ENCODE measurements at regions not wholly inside any gene's neighbourhood (a gene's known extent, or its start where the extent isn't known, plus 50 kb on each side); places are given as distances from the start of the nearest gene placed in this dataset.

GRCh38 chr2:236393101-236393500 lies 128.9 kb upstream of the ASB18 start:
- TF ChIP-seq, protein P1, sequence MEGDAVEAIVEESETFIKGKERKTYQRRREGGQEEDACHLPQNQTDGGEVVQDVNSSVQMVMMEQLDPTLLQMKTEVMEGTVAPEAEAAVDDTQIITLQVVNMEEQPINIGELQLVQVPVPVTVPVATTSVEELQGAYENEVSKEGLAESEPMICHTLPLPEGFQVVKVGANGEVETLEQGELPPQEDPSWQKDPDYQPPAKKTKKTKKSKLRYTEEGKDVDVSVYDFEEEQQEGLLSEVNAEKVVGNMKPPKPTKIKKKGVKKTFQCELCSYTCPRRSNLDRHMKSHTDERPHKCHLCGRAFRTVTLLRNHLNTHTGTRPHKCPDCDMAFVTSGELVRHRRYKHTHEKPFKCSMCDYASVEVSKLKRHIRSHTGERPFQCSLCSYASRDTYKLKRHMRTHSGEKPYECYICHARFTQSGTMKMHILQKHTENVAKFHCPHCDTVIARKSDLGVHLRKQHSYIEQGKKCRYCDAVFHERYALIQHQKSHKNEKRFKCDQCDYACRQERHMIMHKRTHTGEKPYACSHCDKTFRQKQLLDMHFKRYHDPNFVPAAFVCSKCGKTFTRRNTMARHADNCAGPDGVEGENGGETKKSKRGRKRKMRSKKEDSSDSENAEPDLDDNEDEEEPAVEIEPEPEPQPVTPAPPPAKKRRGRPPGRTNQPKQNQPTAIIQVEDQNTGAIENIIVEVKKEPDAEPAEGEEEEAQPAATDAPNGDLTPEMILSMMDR (conservative IDR thresholded peaks at IDR 0.05; ENCODE audit: low read length), result no peak
- TF ChIP-seq EZH2phosphoT487 (IDR thresholded peaks at IDR 0.05; ENCODE audit: borderline replicate concordance), result no peak
- no peaks in the 10 kb centered on the region for H3K9me2 ChIP-seq (replicated peaks; ENCODE audit: low read depth, low read length)
- H2AFZ ChIP-seq (ENCODE audit: low read length), result no peak overlapping the region
- H3K4me3 ChIP-seq (ENCODE audit: low read length, poor library complexity, severe bottlenecking), result no peak overlapping the region
- no peak overlapping the region for H3K4me2 ChIP-seq (ENCODE audit: low read depth, low read length, poor library complexity, severe bottlenecking)
- H3K36me3 ChIP-seq (ENCODE audit: insufficient read depth, low read length), result no peaks in the 10 kb centered on the region
- H3K9me3 ChIP-seq (ENCODE audit: insufficient read depth, low read depth, low read length), result no peaks in the 10 kb centered on the region
- H3F3A ChIP-seq (ENCODE audit: low read depth), result no peaks in the 10 kb centered on the region
- H3K27me3 ChIP-seq (ENCODE audit: insufficient read depth, low read length, poor library complexity, severe bottlenecking), result no peaks in the 10 kb centered on the region
- no peaks in the 10 kb centered on the region for H4K20me1 ChIP-seq (ENCODE audit: insufficient read depth, low read length, poor library complexity, severe bottlenecking)
- no peaks in the 10 kb centered on the region for H3K4me1 ChIP-seq (ENCODE audit: insufficient read depth, low read length, poor library complexity, severe bottlenecking)
- no peak overlapping the region for H3K9ac ChIP-seq (ENCODE audit: low read depth, low read length, poor library complexity, severe bottlenecking)
- no peaks in the 10 kb centered on the region for H3K79me2 ChIP-seq (ENCODE audit: insufficient read depth, low read length)

DNA sequence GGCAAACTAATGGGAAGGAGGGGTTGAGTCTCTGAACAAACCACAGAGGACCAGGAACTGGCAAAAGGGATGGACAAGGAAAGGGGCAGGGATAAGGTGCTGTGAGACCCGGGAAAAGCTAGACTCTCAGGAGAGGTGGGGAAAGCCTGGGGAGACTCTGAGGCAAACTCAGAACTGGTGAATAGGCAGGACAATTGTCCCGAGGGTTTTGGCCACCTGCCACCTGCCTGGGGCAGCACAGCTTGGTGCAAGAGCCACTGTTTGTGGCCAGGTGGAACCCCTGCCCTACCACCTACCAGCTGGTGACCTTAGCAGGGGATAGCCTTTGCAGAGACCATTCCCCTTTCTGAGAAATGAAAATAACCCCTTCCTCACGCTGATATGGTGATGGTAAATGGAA lies 129.4 kb upstream of the ASB18 start:
- Histone ChIP-seq H3K4me1 (ENCODE audit: insufficient read depth, low read length, poor library complexity, severe bottlenecking) (no peaks in the 10 kb centered on the region), H4K20me1 (ENCODE audit: insufficient read depth, low read length, poor library complexity, severe bottlenecking) (no peaks in the 10 kb centered on the region), H3K36me3 (ENCODE audit: insufficient read depth, low read length) (no peaks in the 10 kb centered on the region), H3K79me2 (ENCODE audit: insufficient read depth, low read length) (no peaks in the 10 kb centered on the region), H3K9me2 (replicated peaks; ENCODE audit: low read depth, low read length) (no peaks in the 10 kb centered on the region), H3K4me2 (ENCODE audit: low read depth, low read length, poor library complexity, severe bottlenecking) (no peak overlapping the region), H3F3A (ENCODE audit: low read depth) (no peaks in the 10 kb centered on the region), H3K9me3 (ENCODE audit: insufficient read depth, low read depth, low read length) (no peaks in the 10 kb centered on the region), H3K27me3 (ENCODE audit: insufficient read depth, low read length, poor library complexity, severe bottlenecking) (no peaks in the 10 kb centered on the region), H3K9ac (ENCODE audit: low read depth, low read length, poor library complexity, severe bottlenecking) (no peak overlapping the region), H3K4me3 (ENCODE audit: low read length, poor library complexity, severe bottlenecking) (no peak overlapping the region), H2AFZ (ENCODE audit: low read length) (no peak overlapping the region)
- TF ChIP-seq, protein P1 (conservative IDR thresholded peaks at IDR 0.05; ENCODE audit: low read length), result no peak
- no peak for TF ChIP-seq EZH2phosphoT487 (IDR thresholded peaks at IDR 0.05; ENCODE audit: borderline replicate concordance)

DNA sequence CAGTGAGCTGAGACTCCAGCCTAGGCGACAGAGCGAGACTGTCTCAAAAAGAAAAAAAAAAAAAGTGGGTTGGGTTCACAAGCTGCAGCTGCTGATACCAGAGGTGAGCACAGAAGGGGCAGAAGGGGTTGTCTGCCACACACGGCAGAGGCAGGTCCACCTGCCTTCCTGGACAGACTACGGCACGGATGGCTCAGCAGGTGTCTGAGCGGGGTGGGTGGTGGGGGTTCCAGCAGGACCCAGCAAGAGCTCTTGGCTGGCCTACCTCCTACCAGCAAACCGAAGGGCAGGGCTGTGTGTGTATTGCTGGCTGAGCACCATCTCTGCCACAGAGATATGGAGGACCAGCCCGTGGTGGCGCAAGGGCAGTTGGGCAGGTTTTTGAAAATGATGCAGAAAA lies 130.4 kb upstream of the ASB18 start:
- H3K9ac ChIP-seq (ENCODE audit: low read depth, low read length, poor library complexity, severe bottlenecking), result no peak overlapping the region
- no peaks in the 10 kb centered on the region for H4K20me1 ChIP-seq (ENCODE audit: insufficient read depth, low read length, poor library complexity, severe bottlenecking)
- H3F3A ChIP-seq (ENCODE audit: low read depth), result no peaks in the 10 kb centered on the region
- no peaks in the 10 kb centered on the region for H3K9me2 ChIP-seq (replicated peaks; ENCODE audit: low read depth, low read length)
- no peak overlapping the region for H2AFZ ChIP-seq (ENCODE audit: low read length)
- TF ChIP-seq EZH2phosphoT487 (IDR thresholded peaks at IDR 0.05; ENCODE audit: borderline replicate concordance), result no peak
- TF ChIP-seq, protein P1 (conservative IDR thresholded peaks at IDR 0.05; ENCODE audit: low read length), result no peak
- no peak overlapping the region for H3K4me2 ChIP-seq (ENCODE audit: low read depth, low read length, poor library complexity, severe bottlenecking)
- H3K4me1 ChIP-seq (ENCODE audit: insufficient read depth, low read length, poor library complexity, severe bottlenecking), result no peaks in the 10 kb centered on the region
- no peak overlapping the region for H3K4me3 ChIP-seq (ENCODE audit: low read length, poor library complexity, severe bottlenecking)
- no peaks in the 10 kb centered on the region for H3K79me2 ChIP-seq (ENCODE audit: insufficient read depth, low read length)
- H3K36me3 ChIP-seq (ENCODE audit: insufficient read depth, low read length), result no peaks in the 10 kb centered on the region
- H3K27me3 ChIP-seq (ENCODE audit: insufficient read depth, low read length, poor library complexity, severe bottlenecking), result no peaks in the 10 kb centered on the region
- no peaks in the 10 kb centered on the region for H3K9me3 ChIP-seq (ENCODE audit: insufficient read depth, low read depth, low read length)
